ENCODE measurements at regions not wholly inside any gene's neighbourhood (a gene's known extent, or its start where the extent isn't known, plus 50 kb on each side); places are given as distances from the start of the nearest gene placed in this dataset.

- no peak for DNase-seq
These were observed 352.4 kb downstream of the KIF16B start for GRCh38 chr20:16220826-16221225.

- no peak for DNase-seq
These were observed 354.1 kb downstream of the KIF16B start for GRCh38 chr20:16219182-16219581.

- DNase-seq: no peak
These were observed 356.4 kb downstream of the KIF16B start for GRCh38 chr20:16216914-16217230.

- DNase-seq: no peak
These were observed 356.9 kb downstream of the KIF16B start for GRCh38 chr20:16216227-16216913.

- no peak for DNase-seq
These were observed 358.2 kb downstream of the KIF16B start for GRCh38 chr20:16215041-16215440.

GRCh38 chr20:16212790-16213189, 360.5 kb downstream of the KIF16B start:
- DNase-seq: no peak

- peak; percentile 49 for DNase-seq
These were observed 363.3 kb downstream of the KIF16B start for GRCh38 chr20:16209951-16210361.

GRCh38 chr20:16209357-16209756, 363.9 kb downstream of the KIF16B start:
- DNase-seq: no peak

- no peak for DNase-seq
These were observed 364.8 kb downstream of the KIF16B start for GRCh38 chr20:16208443-16208842.

- DNase-seq: no peak
These were observed 366.4 kb downstream of the KIF16B start for GRCh38 chr20:16206817-16207216.

GRCh38 chr20:16205507-16205906, 367.7 kb downstream of the KIF16B start:
- DNase-seq: peak; percentile 45

- DNase-seq: no peak
These were observed 370.2 kb downstream of the KIF16B start for GRCh38 chr20:16203096-16203495.

- no peak for DNase-seq
These were observed 372.1 kb downstream of the KIF16B start for GRCh38 chr20:16201191-16201590.

GRCh38 chr20:16197696-16198095, 375.6 kb downstream of the KIF16B start:
- no peak for DNase-seq

GRCh38 chr20:16195671-16196070, 377.6 kb downstream of the KIF16B start:
- DNase-seq: no peak

- DNase-seq: no peak
These were observed 378.5 kb downstream of the KIF16B start for GRCh38 chr20:16194617-16195360.

- no peak for DNase-seq
These were observed 381.8 kb downstream of the KIF16B start for GRCh38 chr20:16191496-16191895.

GRCh38 chr20:16189371-16189770, 383.9 kb downstream of the KIF16B start:
- no peak for DNase-seq

- DNase-seq: no peak
These were observed 385.2 kb downstream of the KIF16B start for GRCh38 chr20:16187956-16188616.

- DNase-seq: no peak
These were observed 393.3 kb downstream of the KIF16B start for GRCh38 chr20:16179919-16180318.

- DNase-seq: no peak
These were observed 393.9 kb downstream of the KIF16B start for GRCh38 chr20:16179371-16179770.

GRCh38 chr20:16178546-16179135, 394.6 kb downstream of the KIF16B start:
- DNase-seq: no peak

GRCh38 chr20:16175322-16175961, 397.8 kb downstream of the KIF16B start:
- DNase-seq: no peak
